NCI-H2029 treated with DMSO at 0.1 percent for 48 hours (cell line): ENCODE measurements at regions not wholly inside any gene's neighbourhood (a gene's known extent, or its start where the extent isn't known, plus 50 kb on each side); places are given as distances from the start of the nearest gene placed in this dataset.
"Not testable (repeated sequence)": the region's sequence is repeated elsewhere in the genome, so short reads cannot be mapped to it uniquely, and the experiment has no call there.

Source experiments
- DNase-seq: peaks from one replicate; lab custom pipeline; 2025; lab: John Stamatoyannopoulos, UW

DNA sequence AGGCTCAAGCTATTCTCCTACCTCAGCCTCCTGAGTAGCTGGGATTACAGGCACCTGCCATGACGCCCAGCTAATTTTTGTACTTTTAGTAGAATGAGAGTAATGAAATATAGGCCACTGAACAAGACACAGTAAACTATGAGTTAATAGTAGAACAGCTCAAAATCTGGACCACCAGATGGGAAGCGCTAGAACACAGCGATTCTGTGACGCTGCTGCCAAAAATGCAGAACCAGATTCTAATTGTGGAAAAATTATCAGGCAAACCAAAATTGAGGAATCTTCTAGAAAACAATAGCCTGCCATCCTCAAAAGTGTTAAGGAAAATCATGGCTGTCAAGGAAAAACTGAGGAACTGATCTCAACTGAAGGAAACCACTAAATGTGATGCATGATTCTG lies 111.4 kb upstream of the TIAM1 start:
- DNase-seq = no peak

- no peak for DNase-seq
Measured at GRCh38 chr21:31450980-31451379, 106.9 kb upstream of the TIAM1 start.

DNA sequence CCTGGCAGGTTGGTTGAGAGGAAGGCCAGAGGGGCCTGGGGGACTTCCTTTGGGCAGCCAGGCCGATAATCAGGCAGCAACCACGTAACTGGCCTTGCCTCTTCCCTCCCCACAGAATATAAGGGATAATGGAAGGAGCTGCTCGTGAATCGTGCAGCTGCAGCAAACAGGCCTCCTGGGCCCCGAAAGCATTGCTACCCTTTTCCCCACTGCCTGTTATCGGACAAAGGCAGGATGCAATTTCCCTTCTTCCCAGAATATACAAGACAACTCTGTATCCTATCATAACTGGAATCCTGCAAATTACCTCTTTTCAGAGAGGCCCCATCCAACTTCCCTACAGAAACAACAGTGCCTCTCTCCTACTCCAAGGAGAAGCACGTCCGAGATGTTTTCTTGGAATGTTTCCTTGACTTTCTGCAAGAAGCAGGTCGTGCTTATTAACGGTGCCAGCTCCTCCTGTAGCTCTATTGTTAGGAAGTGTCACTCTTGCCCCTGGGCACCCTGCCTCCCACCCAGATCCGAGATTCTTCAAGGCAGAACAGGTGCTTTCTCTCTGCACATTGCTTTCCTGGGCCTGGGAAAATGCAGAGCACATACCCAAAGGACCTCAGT lies 106.0 kb upstream of the TIAM1 start:
- DNase-seq = no peak

DNA sequence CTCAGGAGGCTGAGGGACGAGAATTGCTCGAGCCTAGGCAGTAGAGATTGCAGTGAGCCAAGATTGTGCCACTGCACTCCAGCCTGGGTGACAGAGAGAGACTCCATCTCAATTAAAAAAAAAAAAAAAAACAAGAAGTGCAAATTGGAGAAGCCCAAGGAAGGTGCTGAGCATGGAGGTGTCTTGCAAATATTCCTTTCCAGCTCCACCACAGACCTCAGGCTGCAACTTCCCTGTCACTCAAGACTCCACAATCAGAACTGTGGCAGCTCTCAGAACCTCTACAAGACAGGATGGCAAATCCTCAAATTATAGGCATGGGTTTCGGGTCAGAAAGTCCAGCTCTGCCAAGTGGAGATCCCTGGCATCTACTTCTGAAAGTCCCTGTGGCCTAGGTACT lies 104.4 kb upstream of the TIAM1 start:
- DNase-seq = no peak

DNA sequence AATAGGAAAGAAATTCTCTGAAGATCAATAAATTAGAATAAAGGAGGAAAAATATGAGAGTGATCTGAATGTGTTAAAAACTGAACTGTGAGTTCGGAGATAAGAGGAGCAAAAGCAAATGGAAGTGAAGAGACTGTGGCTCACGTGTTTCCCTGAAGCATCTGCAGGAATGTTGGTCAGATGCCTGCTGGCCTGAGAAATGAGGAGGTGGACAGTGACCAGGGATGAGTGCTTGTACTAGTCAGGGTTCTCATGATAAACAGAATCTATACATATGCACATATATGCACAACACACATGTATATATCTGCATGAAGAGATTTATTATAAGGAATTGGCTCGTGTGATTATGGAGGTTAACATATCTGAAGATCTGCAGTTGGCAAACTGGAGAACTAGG lies 103.4 kb upstream of the TIAM1 start:
- no peak for DNase-seq

- DNase-seq = no peak
Measured at GRCh38 chr21:31446226-31446855, 102.3 kb upstream of the TIAM1 start.

DNA sequence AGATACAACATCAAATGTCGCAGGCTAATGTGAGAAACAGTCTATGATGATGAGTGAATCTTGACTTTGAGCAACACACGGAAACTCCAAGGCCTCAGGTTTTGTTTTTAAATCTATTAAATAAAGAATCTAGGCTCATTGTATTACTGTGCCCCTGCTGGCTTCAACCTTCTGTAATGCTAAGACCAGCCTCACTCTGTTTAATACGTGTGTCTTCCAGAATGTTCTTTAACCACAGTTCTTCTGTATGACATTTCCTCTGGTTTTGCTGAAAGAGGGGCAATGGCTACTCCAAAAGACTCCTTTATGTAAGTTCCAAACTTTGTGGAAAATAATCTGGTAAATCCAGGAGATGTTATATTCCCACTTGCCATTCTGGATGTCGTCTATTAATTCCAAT lies 101.1 kb upstream of the TIAM1 start:
- no peak for DNase-seq

GRCh38 chr21:31443736-31444521 lies 99.9 kb upstream of the TIAM1 start:
- no peak for DNase-seq

DNA sequence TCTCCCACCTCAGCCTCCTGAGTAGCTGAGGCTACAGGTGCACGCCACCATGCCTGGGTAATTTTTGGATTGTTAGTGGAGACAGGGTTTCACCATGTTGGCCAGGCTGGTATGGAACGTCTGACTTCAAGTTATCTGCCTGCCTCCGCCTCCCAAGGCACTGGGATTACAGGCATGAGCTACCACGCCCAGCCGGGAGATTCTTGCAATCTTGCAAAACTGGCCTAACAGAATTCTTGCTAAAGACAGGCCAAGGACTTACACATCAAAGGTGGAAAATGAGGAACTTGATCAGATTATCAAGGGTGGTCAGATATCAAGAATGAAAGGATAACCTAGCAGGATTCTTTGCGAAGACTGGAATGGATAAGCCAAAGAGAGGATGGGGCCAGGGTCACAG lies 98.3 kb upstream of the TIAM1 start:
- no peak for DNase-seq

DNA sequence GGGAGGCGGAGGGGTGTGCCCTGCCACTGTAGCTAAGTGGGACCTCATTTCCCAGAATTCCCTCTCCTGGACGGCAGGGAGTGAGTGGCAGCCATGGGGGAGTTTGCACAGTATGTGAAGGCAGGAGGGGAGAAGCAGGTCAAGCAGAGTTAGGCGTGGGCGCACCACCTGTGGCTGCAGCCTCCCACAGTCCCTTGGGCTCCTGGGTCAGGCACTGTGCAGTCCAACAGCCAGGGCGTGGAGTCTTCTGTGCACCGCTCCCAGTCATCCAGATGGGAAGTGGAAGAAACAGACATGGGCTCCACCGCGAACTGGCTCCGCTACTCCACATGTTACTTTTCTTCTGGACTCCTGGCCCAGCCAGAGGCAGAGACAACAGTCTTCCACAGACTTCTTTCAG lies 85.4 kb upstream of the TIAM1 start:
- no peak for DNase-seq

- DNase-seq = no peak
Measured at GRCh38 chr21:31426235-31426797, 82.3 kb upstream of the TIAM1 start.

- no peak for DNase-seq
Measured at GRCh38 chr21:31425138-31425537, 81.1 kb upstream of the TIAM1 start.

DNA sequence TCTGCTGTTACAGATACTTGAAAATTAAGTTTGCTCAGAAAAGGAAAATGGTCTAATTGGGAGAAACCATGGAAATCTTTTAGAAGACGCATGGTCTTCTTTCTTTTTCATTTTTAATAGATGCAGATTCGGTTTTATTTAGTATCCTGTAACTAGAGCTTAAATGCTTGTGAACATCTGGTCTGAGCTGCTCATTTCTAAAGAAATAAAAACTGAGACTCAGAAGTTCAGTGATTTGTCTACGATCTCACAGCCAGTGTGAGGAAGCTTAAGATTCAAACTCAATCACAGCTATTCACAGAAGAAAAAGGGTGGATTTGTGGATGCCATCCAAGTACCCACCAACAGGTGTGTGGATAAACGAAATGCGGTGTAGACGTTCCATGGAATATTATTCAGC lies 80.0 kb upstream of the TIAM1 start:
- no peak for DNase-seq

- no peak for DNase-seq
Measured at GRCh38 chr21:31420988-31421387, 76.9 kb upstream of the TIAM1 start.

GRCh38 chr21:31420354-31420753 lies 76.3 kb upstream of the TIAM1 start:
- DNase-seq = no peak

- no peak for DNase-seq
Measured at GRCh38 chr21:31418377-31419001, 74.4 kb upstream of the TIAM1 start.

DNA sequence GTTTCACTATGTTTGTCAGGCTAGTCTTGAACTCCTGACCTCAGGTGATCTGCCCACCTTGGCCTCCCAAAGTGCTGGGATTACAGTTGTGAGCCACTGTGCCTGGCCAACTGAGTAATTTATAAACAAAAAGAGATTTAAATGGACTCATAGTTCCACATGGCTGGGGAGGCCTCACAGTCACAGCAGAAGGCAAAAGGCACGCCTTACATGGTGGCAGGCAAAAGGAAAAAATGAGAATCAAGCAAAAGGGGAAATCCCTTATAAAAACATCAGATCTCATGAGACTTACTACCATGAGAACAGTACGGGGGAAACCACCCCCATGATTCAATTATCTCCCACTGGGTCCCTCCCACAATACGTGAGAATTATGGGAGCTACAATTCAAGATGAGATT lies 73.2 kb upstream of the TIAM1 start:
- not testable (repeated sequence) for DNase-seq

DNA sequence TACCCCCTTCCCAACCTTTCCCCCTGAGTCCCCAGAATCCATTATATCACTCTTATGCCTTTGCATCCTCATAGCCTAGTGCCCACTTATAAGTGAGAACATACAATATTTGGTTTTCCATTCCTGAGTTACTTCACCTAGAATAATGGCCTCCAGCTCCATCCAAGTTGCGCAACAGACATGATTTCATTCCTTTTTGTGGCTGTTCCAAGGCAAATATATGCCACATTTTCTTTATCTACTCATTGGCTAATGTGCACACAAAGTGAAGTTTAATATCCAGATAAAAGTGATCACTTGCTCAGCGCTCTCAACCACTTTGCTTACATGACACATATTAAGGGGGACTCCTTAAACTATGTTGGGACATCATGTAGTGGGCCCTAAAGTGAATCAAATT lies 72.4 kb upstream of the TIAM1 start:
- DNase-seq = no peak

GRCh38 chr21:31414263-31415000 lies 70.4 kb upstream of the TIAM1 start:
- no peak for DNase-seq

DNA sequence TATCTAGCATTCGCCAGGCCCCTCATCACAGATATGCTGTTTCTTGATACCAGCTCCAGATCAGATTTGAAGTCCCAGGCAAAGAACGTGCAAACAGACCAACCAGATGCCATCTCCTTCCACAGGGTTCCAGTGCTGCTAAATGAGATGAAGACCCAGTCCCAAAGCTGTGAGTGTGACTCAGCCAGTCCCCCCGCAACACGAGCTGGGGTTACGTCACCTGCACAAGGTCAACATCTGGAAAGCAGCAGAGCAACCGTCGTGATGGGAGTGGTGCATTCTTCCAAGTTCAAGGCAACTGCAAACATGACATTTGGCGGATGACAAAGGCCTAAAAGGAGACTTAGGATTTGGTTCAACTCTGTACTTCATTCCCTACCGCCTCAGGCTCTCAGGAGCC lies 69.6 kb upstream of the TIAM1 start:
- DNase-seq = no peak

- DNase-seq = no peak
Measured at GRCh38 chr21:31410499-31411131, 66.6 kb upstream of the TIAM1 start.
